T47D (cell line): ENCODE measurements at regions not wholly inside any gene's neighbourhood (a gene's known extent, or its start where the extent isn't known, plus 50 kb on each side); places are given as distances from the start of the nearest gene placed in this dataset.

Experiments used
- DNase-seq, 2 experiments: peaks; one replicate each; pipeline versions ENCODE4 v3.0.0 to v3.0.0-alpha.2; 2011 to 2012; ENCODE audit warnings: low read depth in 1 of 2, low spot score in 1 of 2
- JUND ChIP-seq: IDR thresholded peaks from 2 replicates; pipeline ENCODE4 v1.6.1; 2012; ENCODE audit warnings: low read depth
- in situ Hi-C: cut with HindIII; loops from 2 replicates; pipeline ENCODE4 v1.10.0; 2016; ENCODE audit warnings: low sequenced_read_pairs, low pct_unique_long_range_greater_than_20kb

GRCh38 chr4:160129439-160129838 is 1026.6 kb downstream of the RAPGEF2 start:
- TF ChIP-seq JUND = peak; percentile 53; the same call in 1 of the 2 replicates
- in situ Hi-C loops = no loop called here
- peak; percentile 16 to 63 for DNase-seq

GRCh38 chr4:160136021-160136420 is 1033.1 kb downstream of the RAPGEF2 start:
- no peak for TF ChIP-seq JUND
- DNase-seq = peak in 1 of 2 experiments; percentile 15
- in situ Hi-C loops = no loop called here

- in situ Hi-C loops = no loop called here
- TF ChIP-seq JUND = no peak
- DNase-seq = no peak
Observed at GRCh38 chr4:160141206-160141605, 1038.3 kb downstream of the RAPGEF2 start.

GRCh38 chr4:160142579-160142978 is 1039.7 kb downstream of the RAPGEF2 start:
- TF ChIP-seq JUND = no peak
- no peak for DNase-seq
- in situ Hi-C loops = no loop called here

GRCh38 chr4:160143574-160143973 is 1040.7 kb downstream of the RAPGEF2 start:
- no peak for DNase-seq
- no peak for TF ChIP-seq JUND
- in situ Hi-C loops = no loop called here

- in situ Hi-C loops = no loop called here
- DNase-seq = no peak
- TF ChIP-seq JUND = no peak
Observed at GRCh38 chr4:160159457-160159856, 1056.6 kb downstream of the RAPGEF2 start.

GRCh38 chr4:160161026-160161425 is 1058.1 kb downstream of the RAPGEF2 start:
- no peak for TF ChIP-seq JUND
- in situ Hi-C loops = no loop called here
- no peak for DNase-seq

- DNase-seq = peak; percentile 1 to 71
- in situ Hi-C loops = no loop called here
Observed at GRCh38 chr4:160175064-160175643, 1072.3 kb downstream of the RAPGEF2 start.

GRCh38 chr4:160180211-160180610 is 1077.3 kb downstream of the RAPGEF2 start:
- DNase-seq = no peak
- TF ChIP-seq JUND = no peak
- in situ Hi-C loops = no loop called here

More at GRCh38 chr4:160175064-160175643, 1072.3 kb downstream of the RAPGEF2 start:
- no peak for TF ChIP-seq JUND

- TF ChIP-seq JUND = no peak
- in situ Hi-C loops = no loop called here
- DNase-seq = no peak
Observed at GRCh38 chr4:160182727-160183126, 1079.8 kb downstream of the RAPGEF2 start.

GRCh38 chr4:160184884-160185283 is 1082.0 kb downstream of the RAPGEF2 start:
- in situ Hi-C loops = no loop called here
- no peak for TF ChIP-seq JUND
- DNase-seq = no peak

- TF ChIP-seq JUND = no peak
- in situ Hi-C loops = no loop called here
- no peak for DNase-seq
Observed at GRCh38 chr4:160193787-160194186, 1090.9 kb downstream of the RAPGEF2 start.

- TF ChIP-seq JUND = no peak
- in situ Hi-C loops = no loop called here
Observed at GRCh38 chr4:160194716-160195115, 1091.8 kb downstream of the RAPGEF2 start.

GRCh38 chr4:160202802-160203201 is 1099.9 kb downstream of the RAPGEF2 start:
- TF ChIP-seq JUND = no peak
- in situ Hi-C loops = no loop called here
- DNase-seq = no peak

More at GRCh38 chr4:160194716-160195115, 1091.8 kb downstream of the RAPGEF2 start:
- no peak for DNase-seq
